ENCODE measurements at regions not wholly inside any gene's neighbourhood (a gene's known extent, or its start where the extent isn't known, plus 50 kb on each side); places are given as distances from the start of the nearest gene placed in this dataset.

GRCh38 chr4:111761531-111761930 lies 383.7 kb upstream of the FAM241A start:
- no peak for FAIRE-seq

- FAIRE-seq, result no peak
These were observed 374.7 kb upstream of the FAM241A start for GRCh38 chr4:111770514-111770913.

- no peak for FAIRE-seq
These were observed 371.4 kb upstream of the FAM241A start for GRCh38 chr4:111773858-111774257.

GRCh38 chr4:111775556-111776297 lies 369.5 kb upstream of the FAM241A start:
- no peak for FAIRE-seq

DNA sequence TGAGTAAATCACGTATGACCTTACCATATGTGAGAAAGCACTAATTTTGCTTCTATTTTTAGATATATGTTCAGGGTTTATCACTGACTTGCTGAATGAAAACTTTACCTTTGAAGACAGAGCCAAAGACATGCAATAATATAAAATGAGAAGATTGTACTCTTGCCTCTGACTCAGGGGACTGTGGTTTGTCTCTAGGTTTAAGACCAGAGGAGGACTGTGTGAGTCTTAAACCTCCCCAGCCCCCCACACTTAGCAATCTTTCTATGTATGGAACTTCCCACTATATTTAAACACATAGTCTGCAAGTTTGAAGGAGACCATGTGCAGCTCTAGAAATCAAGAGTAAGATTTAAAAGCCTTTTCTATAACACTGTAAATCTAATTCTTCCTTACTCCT lies 368.7 kb upstream of the FAM241A start:
- FAIRE-seq, result no peak

DNA sequence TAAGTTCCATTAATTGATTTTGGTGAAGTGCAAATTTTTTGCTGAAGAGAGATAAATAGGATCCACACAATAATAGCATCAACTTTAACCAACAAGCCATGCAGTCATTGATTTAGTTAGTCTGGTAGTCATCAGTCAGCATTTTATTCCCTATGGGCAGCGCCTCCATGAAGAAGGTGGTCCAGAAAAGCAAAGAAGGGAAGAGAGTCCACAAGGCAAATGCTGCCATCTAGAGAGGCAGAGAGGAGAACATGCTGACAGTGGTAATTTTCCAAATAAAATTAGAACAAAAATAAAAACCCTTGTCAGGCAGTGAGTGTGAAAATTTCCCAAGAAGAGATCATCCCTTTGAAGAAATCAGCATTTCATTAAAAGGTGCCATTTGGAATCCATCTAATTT lies 366.7 kb upstream of the FAM241A start:
- no peak for FAIRE-seq

GRCh38 chr4:111780965-111781364 lies 364.3 kb upstream of the FAM241A start:
- FAIRE-seq, result no peak

DNA sequence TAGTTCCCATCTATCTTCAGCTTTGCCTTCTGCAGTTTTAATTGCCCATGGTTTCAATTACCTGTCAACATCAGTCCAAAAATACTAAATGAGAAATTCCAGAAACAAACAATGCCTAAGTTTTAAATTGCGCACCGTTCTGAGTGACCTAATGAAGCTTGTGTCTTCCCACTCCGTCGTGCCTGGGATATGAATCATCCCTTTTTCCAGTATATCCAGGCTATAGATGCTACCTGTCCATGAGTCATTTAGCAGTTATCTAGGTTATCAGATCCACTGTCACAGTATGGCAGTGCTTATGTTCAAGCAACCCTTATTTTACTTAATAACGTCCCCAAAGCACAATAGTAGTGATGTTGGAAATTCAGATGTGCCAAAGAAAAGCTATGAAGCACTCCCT lies 363.6 kb upstream of the FAM241A start:
- no peak for FAIRE-seq

- FAIRE-seq, result no peak
These were observed 357.2 kb upstream of the FAM241A start for GRCh38 chr4:111788099-111788498.

DNA sequence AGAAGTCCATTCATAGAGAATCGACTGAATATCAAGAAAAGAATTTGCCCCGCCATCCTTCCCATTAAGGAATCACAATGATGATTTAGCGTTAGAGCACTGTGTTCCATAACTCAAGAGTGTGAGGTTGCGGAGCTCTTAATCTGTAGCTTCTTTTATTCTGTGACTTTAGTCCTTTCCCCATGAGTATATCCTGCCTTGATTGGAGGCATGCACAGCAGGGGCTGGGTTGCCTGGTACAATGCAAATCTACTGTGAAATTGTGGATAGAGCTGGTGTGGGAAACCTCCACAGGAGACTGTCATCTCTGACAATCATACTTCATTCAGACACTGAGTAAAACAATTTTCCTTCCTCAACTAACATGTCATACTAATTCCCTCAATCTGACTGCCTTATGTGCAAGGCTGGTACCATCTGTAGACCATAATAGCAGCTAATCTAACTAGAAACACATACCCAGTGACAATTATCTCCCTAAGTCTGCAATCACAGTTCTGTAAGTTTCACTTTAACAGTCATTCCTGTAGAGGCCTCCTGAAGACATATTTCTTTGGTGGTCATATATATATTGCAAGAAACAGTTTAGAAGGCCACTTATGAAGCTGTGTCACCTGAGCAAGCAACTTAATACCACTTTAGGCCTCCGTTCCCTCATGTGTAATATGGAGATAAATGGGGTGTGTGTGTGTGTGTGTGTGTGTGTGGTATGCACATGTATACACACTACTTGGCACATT lies 355.2 kb upstream of the FAM241A start:
- FAIRE-seq, result no peak

- FAIRE-seq, result no peak
These were observed 352.6 kb upstream of the FAM241A start for GRCh38 chr4:111792632-111793031.

GRCh38 chr4:111793433-111794091 lies 351.7 kb upstream of the FAM241A start:
- FAIRE-seq, result no peak

DNA sequence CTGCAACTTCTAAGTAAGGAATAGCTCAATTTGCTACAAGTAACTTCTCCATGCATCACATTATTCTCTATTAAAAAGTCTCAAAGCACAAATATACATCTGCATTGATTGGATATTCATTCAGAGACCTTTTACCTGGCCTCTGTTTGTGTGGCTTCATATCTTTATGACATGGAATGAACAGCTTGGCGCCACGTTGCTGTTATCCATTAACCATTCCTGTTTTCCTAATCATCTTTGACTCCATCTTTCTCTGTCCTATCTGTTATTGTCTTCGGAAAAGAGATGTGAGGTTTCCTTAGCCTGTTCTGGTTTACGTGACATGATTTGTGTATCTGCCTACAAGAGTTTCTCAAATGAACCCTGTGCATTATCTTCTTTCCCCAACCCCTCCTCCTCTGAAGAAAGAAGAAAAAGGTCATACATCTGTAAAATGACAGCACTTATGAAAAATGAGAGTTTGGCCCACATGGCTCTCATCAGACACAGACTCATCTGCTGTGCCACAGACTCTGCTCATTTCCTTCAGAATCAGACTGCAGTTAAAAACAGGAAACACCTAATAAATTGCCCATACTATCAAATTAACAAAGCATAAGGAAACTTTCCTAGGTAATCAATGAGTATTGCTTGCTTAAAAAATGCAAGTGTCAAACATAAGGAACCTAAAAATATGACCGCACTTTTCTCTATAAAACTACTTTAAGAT lies 347.6 kb upstream of the FAM241A start:
- FAIRE-seq, result no peak

- no peak for FAIRE-seq
These were observed 346.4 kb upstream of the FAM241A start for GRCh38 chr4:111798840-111799239.

GRCh38 chr4:111800551-111800950 lies 344.7 kb upstream of the FAM241A start:
- no peak for FAIRE-seq

DNA sequence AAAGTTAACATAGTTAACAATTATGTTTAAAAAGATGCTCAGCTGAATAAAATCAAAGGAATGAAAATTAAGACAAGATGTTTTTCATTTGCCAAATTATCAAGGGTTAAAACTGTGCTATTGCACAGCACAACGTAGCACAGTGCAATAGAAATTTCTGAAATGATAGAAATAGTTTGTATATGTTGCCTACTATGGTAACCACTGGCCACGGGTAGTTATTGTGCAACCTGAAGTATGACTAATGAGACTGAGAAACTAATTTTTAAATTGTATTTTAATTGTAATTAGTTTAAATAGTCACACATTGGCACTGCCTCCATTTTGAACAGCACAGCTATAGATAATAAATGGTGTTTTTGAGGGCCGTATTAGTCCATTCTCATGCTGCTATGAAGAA lies 343.1 kb upstream of the FAM241A start:
- no peak for FAIRE-seq

GRCh38 chr4:111806331-111806730 lies 338.9 kb upstream of the FAM241A start:
- FAIRE-seq, result no peak

DNA sequence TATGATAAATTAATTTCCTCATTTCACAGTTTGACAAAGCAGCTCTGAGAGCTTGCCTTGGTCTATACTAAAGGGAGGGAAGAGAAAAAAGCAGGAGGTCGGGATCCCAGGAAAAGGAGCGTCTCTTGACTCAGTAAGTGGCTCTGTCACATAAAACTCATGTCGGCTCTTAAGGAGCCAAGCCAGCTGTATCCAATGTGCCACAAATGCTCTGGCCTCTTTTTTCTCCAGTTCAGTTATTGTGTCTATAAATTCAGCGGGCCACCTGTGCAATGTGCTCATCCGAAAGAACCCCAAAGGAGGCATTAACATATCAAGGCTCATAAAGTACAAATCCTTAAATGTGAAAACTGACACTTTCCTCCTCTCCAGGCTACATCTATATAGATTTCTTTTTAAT lies 337.7 kb upstream of the FAM241A start:
- no peak for FAIRE-seq

DNA sequence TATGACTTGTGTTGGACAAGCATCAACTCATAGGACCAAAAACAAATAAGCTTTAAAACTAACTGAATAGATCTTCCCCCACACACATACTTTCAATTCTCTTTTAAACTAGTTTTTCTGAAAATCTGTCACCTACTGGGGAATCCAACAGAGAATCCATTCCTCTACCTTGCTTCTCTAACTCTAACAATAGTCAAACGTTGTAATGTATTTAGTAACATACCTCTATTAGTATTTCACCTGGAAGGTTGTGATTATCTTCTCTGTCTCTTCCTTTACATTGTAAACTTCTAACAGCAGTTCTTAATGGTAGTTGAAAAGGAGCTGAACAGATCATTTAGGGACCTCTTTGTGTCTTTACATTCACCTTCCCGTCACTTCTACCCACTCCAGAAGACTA lies 337.1 kb upstream of the FAM241A start:
- FAIRE-seq, result no peak

DNA sequence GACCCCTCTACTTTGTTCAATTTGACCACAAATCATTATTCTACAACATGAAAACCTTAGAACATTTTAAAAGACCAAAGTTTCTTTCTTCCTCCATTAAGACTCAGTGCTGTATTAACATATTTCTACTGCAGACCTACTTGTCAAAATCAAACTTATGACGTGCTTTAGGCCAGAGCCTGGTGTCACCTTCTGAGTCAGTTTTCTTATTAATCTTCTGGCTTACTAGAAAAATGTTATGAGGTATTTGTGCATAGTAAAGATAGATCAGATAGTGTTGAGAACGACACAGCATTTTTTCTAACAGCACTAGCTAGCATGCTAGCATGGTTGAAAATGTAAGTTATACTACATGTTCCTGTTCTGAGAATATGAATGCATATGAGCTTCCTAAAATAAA lies 333.6 kb upstream of the FAM241A start:
- FAIRE-seq, result no peak

GRCh38 chr4:111812114-111812513 lies 333.1 kb upstream of the FAM241A start:
- no peak for FAIRE-seq

DNA sequence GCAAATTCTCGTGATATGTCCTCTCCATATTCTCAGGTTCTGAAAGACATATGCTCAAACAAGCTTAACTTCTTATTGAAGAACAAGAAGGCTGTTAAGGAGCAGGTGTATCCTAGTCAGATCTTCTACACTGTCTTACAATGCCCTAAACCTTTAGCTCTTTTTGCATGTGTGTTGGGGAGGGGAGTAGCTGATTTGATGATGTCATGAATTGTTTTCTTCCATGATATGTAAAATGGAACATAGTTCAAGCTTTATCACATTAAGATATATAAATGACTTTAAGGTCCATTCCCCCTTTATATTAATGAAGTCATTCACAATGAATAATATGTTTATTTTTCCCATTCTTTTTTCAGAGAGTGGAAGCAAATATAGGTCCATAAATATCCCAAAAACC lies 332.5 kb upstream of the FAM241A start:
- FAIRE-seq, result no peak

GRCh38 chr4:111813555-111814140 lies 331.6 kb upstream of the FAM241A start:
- FAIRE-seq, result no peak

All from G401.6 (cell line).